ENCODE measurements at regions not wholly inside any gene's neighbourhood (a gene's known extent, or its start where the extent isn't known, plus 50 kb on each side); places are given as distances from the start of the nearest gene placed in this dataset.

DNA sequence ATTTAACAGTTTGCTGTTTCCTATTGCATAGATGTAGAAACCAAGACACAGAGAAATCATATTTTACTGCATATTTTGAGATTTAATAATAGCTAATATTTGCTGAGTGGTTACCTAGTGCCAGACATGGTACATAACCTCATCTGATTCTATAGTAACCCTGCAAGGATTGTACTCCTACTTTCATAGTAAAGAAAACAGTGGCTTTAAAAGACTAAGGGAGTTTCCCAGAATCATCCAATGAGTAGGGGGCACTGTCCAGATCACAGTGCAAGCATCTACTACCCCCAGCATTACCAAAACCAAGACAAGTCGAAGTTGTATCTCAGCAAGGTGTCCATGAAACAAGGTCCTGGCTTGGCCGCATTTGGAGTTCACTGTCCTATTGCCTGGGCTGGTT is 224.5 kb upstream of the TENM3 start:
- no peak for TF ChIP-seq POLR2AphosphoS5 (IDR thresholded peaks at IDR 0.05; ENCODE audit: borderline replicate concordance, low read depth, low read length)
- TF ChIP-seq EZH2 (IDR thresholded peaks at IDR 0.05): no peak
- TF ChIP-seq FOXP2 (optimal IDR thresholded peaks at IDR 0.05; ENCODE audit: control extremely low read depth, extremely low read length, insufficient read depth): no peak
